Natural killer cell (primary cell): ENCODE measurements at regions not wholly inside any gene's neighbourhood (a gene's known extent, or its start where the extent isn't known, plus 50 kb on each side); places are given as distances from the start of the nearest gene placed in this dataset.

Source experiments
- ATAC-seq, 3 donors: fragments of 150-1000 bp in 2 of 3; fragments of 200-7000 bp in 1 of 3; cut with Tn5 transposase; 1 replicate in 1 of 3; 2 replicates in 2 of 3; pipeline ENCODE4 v1.10.0; 2021; ENCODE audit warnings: mild to moderate bottlenecking in 2 of 3, moderate library complexity in 2 of 3
- DNase-seq, 2 donors: peaks; one replicate each; pipeline versions ENCODE4 v3.0.0 to v3.0.0-alpha.2; 2013 to 2021; ENCODE audit warnings: mixed read lengths in 1 of 2
- H3K27ac ChIP-seq: one replicate; pipeline ENCODE4 v1.5.1; 2013; ENCODE audit warnings: mild to moderate bottlenecking, low read length
- H3K27me3 ChIP-seq: one replicate; pipeline ENCODE4 v1.6.1; 2013; ENCODE audit warnings: low read length; ENCODE audit not compliant: control insufficient read depth, insufficient read depth
- H3K36me3 ChIP-seq: one replicate; pipeline ENCODE4 v1.6.1; 2013; ENCODE audit warnings: low read length; ENCODE audit not compliant: control insufficient read depth, insufficient read depth
- H3K4me1 ChIP-seq: one replicate; pipeline ENCODE4 v1.6.1; 2013; ENCODE audit warnings: low read length; ENCODE audit not compliant: control insufficient read depth, insufficient read depth
- H3K4me3 ChIP-seq: one replicate; pipeline ENCODE4 v1.5.1; 2013; ENCODE audit warnings: low read length
- H3K9me3 ChIP-seq: one replicate; pipeline ENCODE4 v1.6.1; 2013; ENCODE audit warnings: low read length; ENCODE audit not compliant: control insufficient read depth, insufficient read depth
- H3K27ac Mint-ChIP-seq, 2 donors: one replicate each; pipeline ENCODE4 v1.8.0; 2022; ENCODE audit warnings: mild to moderate bottlenecking in 2 of 2, mixed read lengths in 2 of 2, moderate library complexity in 1 of 2
- H3K27me3 Mint-ChIP-seq, 2 donors: one replicate each; pipeline ENCODE4 v1.8.0; 2022; ENCODE audit warnings: low read depth in 2 of 2, mixed read lengths in 2 of 2
- H3K36me3 Mint-ChIP-seq: one replicate; pipeline ENCODE4 v1.8.0; 2022; ENCODE audit warnings: mixed read lengths
- H3K4me1 Mint-ChIP-seq, 2 donors: one replicate each; pipeline ENCODE4 v1.8.0; 2022; ENCODE audit warnings: mixed read lengths in 2 of 2
- H3K4me3 Mint-ChIP-seq: one replicate; pipeline ENCODE4 v1.8.0; 2022; ENCODE audit warnings: mild to moderate bottlenecking, moderate library complexity, mixed read lengths
- H3K9me3 Mint-ChIP-seq, 2 donors: one replicate each; pipeline ENCODE4 v1.8.0; 2022; ENCODE audit warnings: mixed read lengths in 2 of 2
- CTCF ChIP-seq: fragments of 200-600 bp; IDR thresholded peaks from one replicate; pipeline ENCODE4 v1.8.0; 2022; ENCODE audit warnings: antibody characterized with exemption
- WGBS: methylation state at CpG from one replicate; pipeline ENCODE4 v1.1.7; 2013; ENCODE audit warnings: missing lambda C conversion rate; ENCODE audit not compliant: insufficient coverage; 5-methylcytosine and 5-hydroxymethylcytosine counted together
- intact Hi-C: fragments of 100-400 bp; cut with micrococcal nuclease; formaldehyde crosslinking; loops from one replicate; pipeline ENCODE4 v1.14.2; 2022

DNA sequence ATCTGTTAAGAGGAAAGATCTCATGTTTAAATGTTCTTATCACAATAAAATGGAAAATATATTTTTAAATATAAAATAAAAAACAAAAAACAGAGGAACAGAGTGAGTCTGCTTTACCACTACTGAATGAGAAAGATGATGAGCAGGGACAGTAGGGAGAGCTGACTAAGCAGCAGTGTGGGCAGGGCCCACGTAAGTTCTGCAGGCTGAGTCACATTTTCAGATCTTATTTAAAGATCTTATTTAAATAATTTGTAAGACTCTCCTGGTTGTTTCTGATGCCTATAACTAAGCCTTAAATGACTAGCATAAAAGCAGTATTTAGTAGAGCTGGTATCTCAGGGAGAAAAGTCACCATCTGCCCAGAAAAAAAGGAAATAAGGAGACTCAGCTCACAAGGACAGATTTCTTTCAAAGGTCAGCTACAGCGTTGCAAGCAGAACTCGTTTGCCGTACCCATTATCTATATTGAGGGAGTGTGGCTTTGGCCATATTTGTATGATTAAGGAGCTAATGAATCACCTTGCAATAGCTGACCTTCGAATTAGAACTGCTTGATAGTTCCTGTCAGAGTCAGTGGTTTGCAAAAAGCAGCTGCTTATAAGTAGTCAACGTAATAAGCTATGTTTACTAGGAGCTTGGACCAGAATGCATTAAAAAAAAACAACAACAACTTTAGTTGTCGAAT, 322.1 kb upstream of the CHAC2 start:
- Histone ChIP-seq H3K36me3 (no peaks in the 10 kb centered on the region), H3K4me3 (no peak overlapping the region), H3K27me3 (no peaks in the 10 kb centered on the region), H3K9me3 (no peaks in the 10 kb centered on the region), H3K4me1 (no peaks in the 10 kb centered on the region), H3K27ac (no peak overlapping the region)
- Mint-ChIP-seq H3K27ac (no peak overlapping the region), H3K27me3 (no peaks in the 10 kb centered on the region), H3K9me3 (no peaks in the 10 kb centered on the region), H3K4me1 (no peaks in the 10 kb centered on the region), H3K36me3 (no peaks in the 10 kb centered on the region), H3K4me3 (no peak overlapping the region)
- WGBS: 78% methylated on average over 6 of the region's 7 CpGs
- intact Hi-C loops: no loop called here
- DNase-seq (no peak), ATAC-seq (no peak)
- no peak for TF ChIP-seq CTCF

GRCh38 chr2:53442783-53443182, 324.8 kb upstream of the CHAC2 start:
- H3K4me1 ChIP-seq: no peaks in the 10 kb centered on the region
- DNase-seq (no peak), ATAC-seq (no peak)
- no peak overlapping the region for H3K27ac ChIP-seq
- Mint-ChIP-seq H3K27me3 (no peaks in the 10 kb centered on the region), H3K27ac (no peak overlapping the region), H3K4me3 (no peak overlapping the region), H3K9me3 (no peaks in the 10 kb centered on the region), H3K36me3 (no peaks in the 10 kb centered on the region), H3K4me1 (no peaks in the 10 kb centered on the region)
- no peak for TF ChIP-seq CTCF
- no peaks in the 10 kb centered on the region for H3K36me3 ChIP-seq
- intact Hi-C loops: no loop called here
- no peaks in the 10 kb centered on the region for H3K27me3 ChIP-seq
- H3K4me3 ChIP-seq: no peak overlapping the region
- WGBS: 76% methylated on average over 4 of the region's 4 CpGs
- no peaks in the 10 kb centered on the region for H3K9me3 ChIP-seq

- Histone ChIP-seq H3K9me3 (no peaks in the 10 kb centered on the region), H3K4me3 (no peak overlapping the region), H3K27me3 (no peaks in the 10 kb centered on the region), H3K36me3 (no peaks in the 10 kb centered on the region), H3K27ac (no peak overlapping the region), H3K4me1 (no peaks in the 10 kb centered on the region)
- Mint-ChIP-seq H3K36me3 (no peaks in the 10 kb centered on the region), H3K9me3 (no peaks in the 10 kb centered on the region), H3K4me3 (no peak overlapping the region), H3K4me1 (no peaks in the 10 kb centered on the region), H3K27ac (no peak overlapping the region), H3K27me3 (no peaks in the 10 kb centered on the region)
- intact Hi-C loops: no loop called here
- TF ChIP-seq CTCF: no peak
- no peak for DNase-seq
- no peak for ATAC-seq
These were observed 325.5 kb upstream of the CHAC2 start for GRCh38 chr2:53442093-53442492.

GRCh38 chr2:53438692-53439091, 328.9 kb upstream of the CHAC2 start:
- Mint-ChIP-seq H3K4me1 (no peaks in the 10 kb centered on the region), H3K27me3 (no peaks in the 10 kb centered on the region), H3K9me3 (no peaks in the 10 kb centered on the region), H3K4me3 (no peak overlapping the region), H3K27ac (no peak overlapping the region), H3K36me3 (no peaks in the 10 kb centered on the region)
- Histone ChIP-seq H3K27ac (no peak overlapping the region), H3K36me3 (no peaks in the 10 kb centered on the region), H3K9me3 (no peaks in the 10 kb centered on the region), H3K27me3 (no peaks in the 10 kb centered on the region), H3K4me3 (no peak overlapping the region), H3K4me1 (no peaks in the 10 kb centered on the region)
- no peak for DNase-seq
- no peak for ATAC-seq
- WGBS: 64% methylated on average over 1 of the region's 1 CpG
- intact Hi-C loops: no loop called here
- TF ChIP-seq CTCF: no peak
